Panc1 (cell line): ENCODE measurements at regions not wholly inside any gene's neighbourhood (a gene's known extent, or its start where the extent isn't known, plus 50 kb on each side); places are given as distances from the start of the nearest gene placed in this dataset.

Source experiments
- ATAC-seq: fragments of 200-7000 bp; cut with Tn5 transposase; 2 replicates; pipeline ENCODE4 v1.9.1; 2020; ENCODE audit warnings: mild to moderate bottlenecking, moderate library complexity
- BruUV-seq: library from RNA; stranded (reverse); fragments of 400-500 nt; replicated peaks from 2 replicates; lab custom pipeline; 2021; lab: Mats Ljungman, UMichigan
- CTCF ChIA-PET: fragments of 300-600 bp; sonication (Branson Sonifier 250); formaldehyde crosslinking; loops from one replicate; lab custom pipeline; 2022; ENCODE audit warnings: antibody characterized with exemption; lab: Charles Lee
- POLR2A ChIA-PET: fragments of 300-600 bp; sonication (Branson Sonifier 250); formaldehyde crosslinking; loops from one replicate; lab custom pipeline; 2022; ENCODE audit warnings: antibody characterized with exemption; lab: Charles Lee
- DNase-seq: peaks from one replicate; pipeline ENCODE4 v3.0.0-alpha.2; 2010; ENCODE audit warnings: low read depth, low spot score
- H3K27ac ChIP-seq: 2 replicates; pipeline ENCODE4 v1.5.1; 2011; ENCODE audit warnings: mild to moderate bottlenecking, low read length, inconsistent platforms
- H3K27me3 ChIP-seq: fragments of 200-500 bp; sonication (Bioruptor generic); 2 replicates; pipeline ENCODE4 v1.6.0; 2014; ENCODE audit warnings: low read length, inconsistent platforms; ENCODE audit not compliant: control insufficient read depth, insufficient read depth
- H3K36me3 ChIP-seq: fragments of 200-500 bp; sonication (Bioruptor generic); 2 replicates; pipeline ENCODE4 v1.5.1; 2014; ENCODE audit warnings: inconsistent platforms, mild to moderate bottlenecking, low read length, moderate library complexity; ENCODE audit not compliant: control insufficient read depth, insufficient read depth
- H3K4me1 ChIP-seq: 2 replicates; pipeline ENCODE4 v1.5.1; 2011; ENCODE audit warnings: inconsistent platforms, mild to moderate bottlenecking, low read length, moderate library complexity; ENCODE audit not compliant: control insufficient read depth, insufficient read depth
- H3K4me3 ChIP-seq, 2 experiments: 2 replicates each; pipeline ENCODE4 v1.5.1; 2011 to 2012; ENCODE audit warnings: low read depth in 2 of 2, low read length in 2 of 2, mild to moderate bottlenecking in 2 of 2, inconsistent platforms in 1 of 2, moderate library complexity in 1 of 2
- H3K9me3 ChIP-seq: fragments of 200-500 bp; sonication (Bioruptor generic); 2 replicates; pipeline ENCODE4 v1.5.1; 2014; ENCODE audit warnings: low read depth, mild to moderate bottlenecking, inconsistent platforms, low read length, moderate library complexity; ENCODE audit not compliant: control insufficient read depth, insufficient read depth
- CTCF ChIP-seq: fragments of 450-650 bp; IDR thresholded peaks from 2 replicates; pipeline ENCODE4 v1.5.1; 2017; ENCODE audit warnings: mild to moderate bottlenecking
- POLR2AphosphoS5 ChIP-seq: IDR thresholded peaks from 2 replicates; pipeline ENCODE4 v1.6.1; 2012; ENCODE audit warnings: mild to moderate bottlenecking, low read depth, low read length, moderate library complexity
- REST ChIP-seq, 2 experiments: IDR thresholded peaks; 2 replicates each; pipeline ENCODE4 v1.6.1; 2011 to 2012; ENCODE audit warnings: low read depth in 2 of 2, control low read depth in 1 of 2, low read length in 1 of 2, mild to moderate bottlenecking in 1 of 2, moderate library complexity in 1 of 2; ENCODE audit not compliant: insufficient read depth in 1 of 2
- SIN3A ChIP-seq: IDR thresholded peaks from 2 replicates; pipeline ENCODE4 v1.6.1; 2012; ENCODE audit warnings: low read depth, mild to moderate bottlenecking, low read length, moderate library complexity, borderline replicate concordance; ENCODE audit not compliant: insufficient read depth
- TCF7L2 ChIP-seq: IDR thresholded peaks from 2 replicates; pipeline ENCODE4 v1.6.1; 2011; ENCODE audit warnings: mild to moderate bottlenecking, low read depth, low read length, inconsistent platforms
- in situ Hi-C: cut with HindIII; loops from 2 replicates; pipeline ENCODE4 v1.10.0; 2016; ENCODE audit warnings: low sequenced_read_pairs, low pct_unique_long_range_greater_than_20kb
- intact Hi-C: fragments of 100-400 bp; cut with micrococcal nuclease; formaldehyde crosslinking; loops from one replicate; pipeline ENCODE4 v1.10.0; 2022; ENCODE audit not compliant: unreplicated experiment

- no TSS peak for BruUV-seq
- ChIA-PET POLR2A (no interaction called here), CTCF (no interaction called here)
- Histone ChIP-seq H3K27me3 (no peaks in the 10 kb centered on the region), H3K9me3 (no peaks in the 10 kb centered on the region), H3K27ac (no peak overlapping the region), H3K4me3 (no peak overlapping the region), H3K36me3 (no peaks in the 10 kb centered on the region), H3K4me1 (no peaks in the 10 kb centered on the region)
- DNase-seq (no peak), ATAC-seq (no peak)
- TF ChIP-seq TCF7L2 = no peak
- no peak for TF ChIP-seq POLR2AphosphoS5
- no peak for TF ChIP-seq SIN3A
- no peak for TF ChIP-seq REST (IDR thresholded peaks at IDR 0.05; ENCODE audit: insufficient read depth in 1 of 2, low read depth in 2 of 2, low read length in 1 of 2)
- no peak for TF ChIP-seq CTCF
- in situ Hi-C loops (no loop called here), intact Hi-C loops (no loop called here)
These were observed 98.5 kb upstream of the POGK start for GRCh38 chr1:166740668-166741276.

- no peak for DNase-seq
- POLR2A ChIA-PET = no interaction called here
- intact Hi-C loops = no loop called here
These were observed 76.0 kb upstream of the POGK start for GRCh38 chr1:166763318-166763717.

More at GRCh38 chr1:166763318-166763717, 76.0 kb upstream of the POGK start:
- Histone ChIP-seq H3K27ac (no peak overlapping the region), H3K27me3 (no peaks in the 10 kb centered on the region), H3K4me1 (no peaks in the 10 kb centered on the region), H3K36me3 (no peaks in the 10 kb centered on the region), H3K4me3 (no peak overlapping the region), H3K9me3 (no peaks in the 10 kb centered on the region)
- CTCF ChIA-PET = no interaction called here
- ATAC-seq = no peak
- in situ Hi-C loops = no loop called here
- TF ChIP-seq REST (IDR thresholded peaks at IDR 0.05; ENCODE audit: insufficient read depth in 1 of 2, low read depth in 2 of 2, low read length in 1 of 2) (no peak), POLR2AphosphoS5 (no peak), TCF7L2 (no peak), SIN3A (no peak), CTCF (no peak)
- BruUV-seq = no TSS peak
